ENCODE measurements at regions not wholly inside any gene's neighbourhood (a gene's known extent, or its start where the extent isn't known, plus 50 kb on each side); places are given as distances from the start of the nearest gene placed in this dataset.

DNA sequence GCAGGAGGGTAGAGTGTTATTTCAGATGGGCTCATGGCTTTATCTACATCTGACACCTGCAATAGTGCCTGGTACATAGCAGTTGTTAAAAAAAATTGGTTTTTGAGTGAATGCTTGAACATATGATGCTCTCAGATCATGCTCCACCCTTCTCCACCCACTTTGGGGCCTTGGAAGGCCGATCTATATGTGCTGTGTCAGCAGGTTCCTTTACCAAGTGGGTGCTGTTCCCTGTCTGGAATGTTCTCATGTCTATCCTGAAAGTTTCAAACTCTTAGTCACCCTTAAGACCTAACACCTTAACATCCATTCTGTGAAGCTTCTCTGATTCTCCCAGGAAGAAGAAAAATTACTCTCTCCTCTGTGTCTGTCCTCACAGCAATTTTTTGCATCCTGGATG, 556.3 kb upstream of the TBX3 start:
- DNase-seq = no peak

DNA sequence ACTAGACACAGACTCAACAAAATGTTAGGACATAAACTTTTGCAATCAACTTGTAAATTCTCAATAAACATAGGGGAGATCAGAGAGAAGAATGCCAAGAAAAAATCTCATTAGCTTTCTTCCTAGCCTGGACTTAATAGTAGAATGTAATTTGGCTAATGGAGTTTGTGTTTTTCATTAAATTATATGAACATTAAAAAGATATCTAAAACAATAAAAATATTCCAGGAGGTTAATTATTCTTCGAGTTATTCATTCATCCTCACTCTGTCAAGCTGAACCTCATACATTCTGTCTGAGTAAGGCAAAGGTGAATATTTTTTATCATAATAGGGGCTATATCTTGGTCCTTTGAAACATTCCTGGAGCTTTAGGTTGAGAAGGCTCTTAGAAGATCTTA, 551.9 kb upstream of the TBX3 start:
- no peak for DNase-seq

DNA sequence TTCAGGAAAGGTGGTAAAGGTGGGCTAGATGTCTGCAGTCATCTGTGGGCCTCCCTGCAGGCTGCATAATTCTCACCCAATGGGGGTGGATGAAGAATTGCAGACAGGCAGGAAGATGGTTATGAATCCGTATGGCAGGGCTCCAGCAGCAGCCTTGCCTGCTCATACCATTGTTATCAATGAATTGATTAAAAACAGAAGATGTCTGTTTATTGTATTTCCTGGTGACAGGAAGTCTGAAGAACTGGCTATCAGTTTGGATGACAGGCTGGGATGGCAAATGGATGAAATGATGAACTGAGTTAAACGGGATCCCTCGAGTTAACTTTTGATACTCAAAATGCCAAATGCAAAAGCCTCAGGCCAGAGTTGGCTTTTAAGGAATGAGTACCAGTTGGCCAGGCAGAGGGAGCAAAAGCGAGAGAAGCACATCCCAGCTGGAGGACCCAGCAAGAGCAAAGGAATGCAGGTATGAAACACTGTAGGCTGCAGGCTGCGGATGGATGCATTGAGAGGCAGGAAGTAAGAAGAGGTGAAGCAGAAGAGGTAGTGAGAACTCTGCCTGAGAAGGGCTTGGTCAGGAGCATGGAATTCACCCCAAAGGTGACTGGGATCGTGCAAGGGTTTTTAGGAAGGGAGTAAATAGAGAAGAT, 550.0 kb upstream of the TBX3 start:
- DNase-seq = no peak

DNA sequence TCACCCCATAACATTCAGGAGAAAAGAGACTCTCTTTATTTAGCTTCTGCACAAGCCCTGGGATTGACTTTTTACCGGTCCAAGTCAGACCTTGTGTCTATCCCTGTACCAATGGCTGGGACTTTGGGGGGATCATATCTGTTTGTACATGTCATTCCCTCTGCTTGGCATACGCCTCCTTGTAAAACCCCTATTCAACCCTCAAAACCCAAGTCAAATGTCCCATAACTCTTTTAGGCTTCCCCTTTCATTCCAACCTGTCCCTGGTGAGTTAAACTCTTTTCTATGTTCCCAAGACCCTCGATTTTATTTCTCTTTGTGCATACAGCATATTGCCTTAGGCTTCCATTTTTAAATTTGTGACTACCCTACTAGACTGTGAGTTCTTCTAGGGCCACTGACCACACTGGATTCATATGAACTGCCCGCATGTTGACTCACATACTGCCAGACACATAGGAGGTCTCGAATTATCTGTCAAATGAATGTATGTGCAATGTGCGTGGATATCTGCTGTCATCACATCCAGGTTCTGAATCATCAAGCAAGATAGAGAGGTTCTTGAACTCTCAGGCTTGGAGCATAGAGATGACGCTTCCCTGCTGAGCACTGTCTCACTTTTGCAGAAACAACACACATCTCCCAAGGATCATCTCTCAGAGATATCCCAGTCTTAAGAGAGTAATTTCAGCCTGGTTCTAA, 548.6 kb upstream of the TBX3 start:
- no peak for DNase-seq

- no peak for DNase-seq
Measured at GRCh38 chr12:115230606-115231005, 546.6 kb upstream of the TBX3 start.

DNA sequence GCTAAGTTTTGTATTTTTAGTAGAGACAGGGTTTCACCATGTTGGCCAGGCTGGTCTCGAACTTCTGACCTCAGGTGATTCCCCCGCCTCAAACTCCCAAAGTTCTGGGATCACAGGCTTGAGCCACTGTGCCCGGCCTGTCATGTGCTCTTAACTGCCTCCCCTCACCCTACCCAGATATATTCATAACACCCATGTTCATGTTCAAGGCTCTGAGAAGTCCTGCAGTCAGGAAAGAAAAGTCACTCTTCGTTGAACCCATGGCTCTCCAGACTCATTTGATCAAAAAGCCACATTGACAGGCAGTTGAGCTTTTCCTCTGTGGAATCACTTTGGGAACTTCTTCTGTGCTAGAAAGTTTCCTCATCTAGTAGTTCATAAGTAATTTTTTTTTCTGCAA, 545.5 kb upstream of the TBX3 start:
- no peak for DNase-seq

- DNase-seq = no peak
Measured at GRCh38 chr12:115228434-115228833, 544.5 kb upstream of the TBX3 start.

DNA sequence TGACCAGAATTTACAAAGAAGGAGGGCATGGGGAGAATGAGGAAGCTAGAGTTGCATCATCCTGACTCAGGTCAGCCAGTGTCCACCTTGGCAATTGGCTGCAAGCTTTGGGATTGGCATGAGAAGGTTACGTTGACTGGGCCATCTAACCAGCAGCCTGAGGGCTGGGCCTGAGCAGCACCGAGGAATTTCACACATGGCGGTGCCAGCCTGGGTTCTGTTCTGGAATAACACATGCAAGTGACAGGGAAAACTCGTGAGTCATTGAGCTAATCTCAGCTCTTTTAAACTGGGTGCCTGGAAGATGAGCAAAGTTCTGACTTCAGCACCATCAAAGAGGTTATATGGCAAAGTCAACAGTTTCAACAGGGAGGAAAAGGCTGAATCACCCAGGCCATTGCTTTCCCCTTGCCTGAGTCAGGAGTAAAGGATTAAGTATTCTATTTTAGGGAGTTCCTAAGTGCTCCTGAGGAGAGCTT, 543.2 kb upstream of the TBX3 start:
- peak in 12 of 56 donors; percentile 2 to 41 (median 14) for DNase-seq

DNA sequence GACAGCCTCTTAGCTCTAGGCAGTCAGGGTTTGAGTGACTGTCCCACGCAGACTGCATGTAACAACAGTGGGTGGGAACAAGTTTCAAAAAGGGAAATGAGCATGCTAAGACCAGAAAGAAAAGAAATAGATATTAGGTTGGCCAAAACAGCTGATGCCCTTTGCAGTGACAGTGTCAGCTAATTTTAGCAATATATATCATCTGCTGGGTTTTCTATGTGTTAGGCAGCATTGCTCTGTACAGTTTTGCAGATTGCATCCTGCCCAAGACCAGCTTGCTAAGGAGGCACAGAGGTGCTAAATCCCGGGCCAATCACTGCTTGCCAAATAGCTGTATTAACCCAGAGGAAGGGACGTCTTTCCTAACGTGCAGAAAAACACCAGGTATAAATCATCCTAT, 541.9 kb upstream of the TBX3 start:
- no peak for DNase-seq

GRCh38 chr12:115223991-115224390, 540.0 kb upstream of the TBX3 start:
- no peak for DNase-seq

GRCh38 chr12:115223322-115223721, 539.3 kb upstream of the TBX3 start:
- no peak for DNase-seq

GRCh38 chr12:115222220-115222619, 538.2 kb upstream of the TBX3 start:
- DNase-seq = no peak

- no peak for DNase-seq
Measured at GRCh38 chr12:115216301-115216700, 532.3 kb upstream of the TBX3 start.

DNA sequence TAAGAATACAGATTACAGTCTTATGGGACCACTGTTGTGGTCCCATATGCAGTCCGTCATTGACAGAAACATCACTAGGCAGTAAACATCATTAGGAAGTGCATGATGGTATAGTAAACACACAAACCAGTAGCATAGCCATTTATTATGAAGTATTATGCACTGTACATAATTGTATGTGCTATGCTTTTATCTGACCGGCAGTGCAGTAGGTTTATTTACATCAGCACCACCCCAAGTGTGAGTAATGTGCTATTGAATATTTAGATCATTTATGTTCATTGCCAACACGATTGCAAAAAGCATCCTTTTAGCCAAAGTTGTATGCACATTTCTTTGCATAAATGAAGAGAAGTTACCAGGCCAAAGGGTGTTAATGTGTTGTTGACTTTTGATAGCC, 531.6 kb upstream of the TBX3 start:
- no peak for DNase-seq

DNA sequence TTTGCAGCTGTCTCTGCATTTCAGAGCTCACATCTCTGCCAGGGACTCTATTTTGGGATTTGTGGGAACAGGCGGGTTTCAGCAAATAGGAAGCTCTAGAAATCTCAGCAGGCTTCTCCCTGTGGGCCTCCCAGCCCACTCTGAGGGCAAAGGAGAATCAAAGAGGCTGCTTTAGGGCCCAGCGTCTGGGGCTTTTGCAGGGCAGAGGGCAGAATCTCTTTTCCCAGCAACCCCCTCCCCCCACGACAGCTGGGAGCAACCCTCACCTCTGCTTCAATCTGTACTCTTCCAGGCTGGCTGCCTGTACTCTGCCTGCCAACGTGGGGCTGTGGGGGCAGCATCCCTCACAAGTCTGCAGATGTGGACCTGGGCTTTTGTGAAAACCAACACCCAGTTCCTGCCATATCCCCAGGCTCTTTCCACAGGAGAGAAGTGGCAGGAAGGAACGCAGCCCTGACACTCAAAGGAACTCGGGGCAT, 529.6 kb upstream of the TBX3 start:
- DNase-seq = peak in 17 of 56 donors; percentile 1 to 54 (median 11)

DNA sequence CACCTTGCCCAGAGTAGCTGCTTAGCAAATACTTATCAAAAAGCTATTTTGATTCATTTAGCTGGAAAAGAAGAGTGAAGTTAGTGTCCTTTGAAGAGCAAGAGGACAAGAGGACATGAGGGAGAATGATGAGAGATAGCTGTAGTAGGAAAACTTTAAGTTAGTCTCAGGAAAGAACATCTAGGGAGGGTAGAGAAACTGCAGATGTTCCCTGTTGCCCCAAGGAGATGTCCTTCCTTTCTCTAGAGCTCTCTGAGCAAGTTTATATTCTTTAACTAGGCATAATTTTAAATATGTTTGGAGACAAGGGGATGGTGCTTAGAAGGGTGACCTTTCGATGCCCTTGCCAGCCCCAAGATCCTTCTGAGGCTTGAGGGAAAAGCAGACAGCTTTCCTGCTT, 529.1 kb upstream of the TBX3 start:
- no peak for DNase-seq

DNA sequence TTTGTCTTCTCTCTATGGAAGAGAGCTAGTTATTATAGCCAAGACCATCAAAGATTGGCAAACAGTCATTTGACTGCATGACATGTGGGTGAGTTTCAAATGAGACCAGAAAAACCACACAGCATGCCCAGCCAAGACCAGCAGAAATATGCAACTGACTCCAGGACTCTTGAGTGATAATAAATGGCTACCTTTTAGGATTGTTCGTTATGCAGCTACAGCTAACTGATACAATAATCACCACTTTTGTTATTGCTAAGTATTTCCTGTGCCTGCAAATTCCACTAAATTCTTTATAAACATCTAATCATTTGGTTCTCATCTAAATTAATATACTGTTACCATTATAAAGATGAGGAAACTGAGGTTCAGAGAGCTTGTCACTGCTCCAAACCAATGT, 528.4 kb upstream of the TBX3 start:
- no peak for DNase-seq

- DNase-seq = peak in 20 of 56 donors; percentile 1 to 56 (median 13)
Measured at GRCh38 chr12:115210533-115211252, 526.7 kb upstream of the TBX3 start.

GRCh38 chr12:115209230-115209629, 525.3 kb upstream of the TBX3 start:
- peak in 3 of 56 donors; percentile 5 to 13 (median 6) for DNase-seq

DNA sequence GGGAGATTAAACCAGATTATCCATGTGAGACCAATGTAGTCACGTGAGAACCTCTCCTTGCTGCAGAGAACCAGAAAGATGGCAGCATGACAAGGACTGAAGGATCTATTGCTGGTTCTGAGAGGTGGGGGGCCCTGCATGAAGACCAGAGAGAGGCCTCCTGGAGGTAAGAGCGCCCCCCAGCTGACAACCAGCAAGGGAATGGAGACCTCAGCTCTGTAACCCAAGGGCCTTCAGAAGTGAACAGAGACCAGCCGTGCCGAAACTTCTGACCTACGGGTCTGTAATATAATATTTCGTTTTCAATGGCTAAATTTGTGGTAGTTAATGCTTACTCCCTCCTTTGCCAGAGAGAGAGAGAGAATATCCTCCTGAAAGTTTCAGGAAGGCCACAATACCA, 524.1 kb upstream of the TBX3 start:
- no peak for DNase-seq

- DNase-seq = no peak
Measured at GRCh38 chr12:115207216-115207915, 523.4 kb upstream of the TBX3 start.

GRCh38 chr12:115206801-115207200, 522.8 kb upstream of the TBX3 start:
- DNase-seq = no peak
